GM20000 (cell line): ENCODE measurements at regions not wholly inside any gene's neighbourhood (a gene's known extent, or its start where the extent isn't known, plus 50 kb on each side); places are given as distances from the start of the nearest gene placed in this dataset.
A peak's percentile ranks its signal among the peaks of the same experiment; 100 is the strongest.

Source experiments
- DNase-seq: peaks from one replicate; pipeline ENCODE4 v3.0.0; 2012; ENCODE audit warnings: low spot score
- CTCF ChIP-seq: IDR thresholded peaks from 2 replicates; pipeline ENCODE4 v1.5.1; 2012; ENCODE audit warnings: mild to moderate bottlenecking, control low read depth; ENCODE audit errors: extremely low read depth, missing control alignments

DNA sequence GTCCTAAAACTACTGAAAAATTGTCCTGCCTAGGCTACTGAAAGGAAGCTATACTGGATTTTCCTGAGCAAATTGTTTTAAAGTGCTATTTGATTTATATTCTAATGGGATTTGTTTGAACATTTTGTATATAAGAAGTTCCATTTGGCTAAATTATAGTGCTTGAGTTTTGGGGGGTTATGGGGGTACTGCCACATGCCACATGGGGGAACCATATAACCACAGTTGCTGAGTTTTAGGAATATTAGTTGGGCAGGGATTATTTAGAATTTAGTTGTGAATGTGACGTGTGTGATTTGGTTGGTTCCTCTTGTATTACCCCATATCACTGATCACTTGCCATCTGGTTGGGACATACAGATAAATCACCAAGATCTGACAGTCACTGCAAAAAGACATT, 224.5 kb upstream of the TAPT1 start:
- no peak for TF ChIP-seq CTCF
- no peak for DNase-seq

DNA sequence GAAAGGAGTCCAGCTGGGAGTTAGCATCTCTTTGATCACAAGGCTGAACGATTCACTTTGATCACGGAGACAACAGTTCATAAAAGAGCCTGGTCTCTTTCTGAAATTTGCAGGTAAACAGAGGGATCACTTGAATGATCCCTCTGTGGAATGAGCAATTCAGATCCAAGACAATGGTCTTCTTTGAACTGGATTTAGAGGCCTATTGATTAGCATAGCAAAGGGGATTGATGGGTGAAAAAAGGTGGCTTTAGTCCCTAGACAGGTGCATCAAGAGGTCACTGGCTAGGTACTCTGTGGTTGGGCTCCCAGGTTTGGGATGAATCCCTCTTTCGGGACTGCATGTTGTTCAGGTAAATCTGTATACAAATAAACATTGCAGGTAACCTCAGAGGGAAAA, 223.8 kb upstream of the TAPT1 start:
- no peak for TF ChIP-seq CTCF
- DNase-seq: no peak

DNA sequence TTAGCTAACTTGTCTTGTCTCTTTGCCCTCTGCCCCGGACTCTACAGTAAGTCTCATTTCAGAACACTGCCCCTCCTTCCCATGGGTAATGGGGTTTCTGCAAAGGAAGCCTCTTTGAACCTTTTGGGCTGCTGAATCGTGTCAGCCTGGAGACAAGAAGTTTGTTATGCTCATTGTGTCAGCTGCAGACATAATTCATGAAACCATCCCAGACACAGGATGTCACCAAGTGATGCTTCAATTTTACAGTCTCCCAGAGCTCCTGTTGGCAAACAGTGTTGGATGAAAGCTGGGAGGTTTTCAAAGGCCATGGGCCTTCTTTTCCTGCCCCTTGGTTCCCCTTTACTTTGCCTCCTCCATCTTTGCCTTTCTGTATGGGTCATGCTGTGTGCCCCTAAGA, 223.1 kb upstream of the TAPT1 start:
- TF ChIP-seq CTCF: no peak
- DNase-seq: no peak

DNA sequence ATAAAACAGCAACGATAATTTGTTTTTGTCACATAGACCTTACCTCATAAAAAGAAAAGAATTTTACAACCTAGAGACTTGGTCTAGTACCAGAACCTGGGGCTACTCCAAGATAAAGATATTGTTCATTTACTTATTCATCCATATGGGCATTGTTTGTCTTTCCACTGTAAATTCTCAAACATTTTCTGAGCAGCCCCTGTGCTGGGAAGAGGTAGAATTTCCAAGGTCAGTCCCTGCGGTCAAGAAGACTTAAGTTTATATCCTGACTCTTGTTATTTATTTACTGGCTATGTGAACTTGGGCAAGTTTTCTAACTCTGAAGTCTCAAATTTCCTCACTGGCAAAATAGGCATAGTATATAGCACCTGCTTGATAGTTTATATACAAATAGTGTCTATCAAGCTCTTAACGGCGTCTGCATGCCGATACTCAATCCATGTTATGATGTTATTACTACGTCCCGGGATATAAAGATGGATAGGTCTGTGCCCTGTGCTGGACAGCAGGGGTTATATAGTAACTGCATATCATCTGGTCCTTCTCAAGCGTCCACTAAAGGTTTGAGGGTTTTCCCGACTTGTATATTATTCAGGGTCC, 222.1 kb upstream of the TAPT1 start:
- TF ChIP-seq CTCF: no peak
- DNase-seq: no peak

- DNase-seq: peak; percentile 47
- TF ChIP-seq CTCF: peak; percentile 52
These were observed 217.3 kb upstream of the TAPT1 start for GRCh38 chr4:16443504-16444088.

- DNase-seq: no peak
- TF ChIP-seq CTCF: no peak
These were observed 216.0 kb upstream of the TAPT1 start for GRCh38 chr4:16442296-16442695.

DNA sequence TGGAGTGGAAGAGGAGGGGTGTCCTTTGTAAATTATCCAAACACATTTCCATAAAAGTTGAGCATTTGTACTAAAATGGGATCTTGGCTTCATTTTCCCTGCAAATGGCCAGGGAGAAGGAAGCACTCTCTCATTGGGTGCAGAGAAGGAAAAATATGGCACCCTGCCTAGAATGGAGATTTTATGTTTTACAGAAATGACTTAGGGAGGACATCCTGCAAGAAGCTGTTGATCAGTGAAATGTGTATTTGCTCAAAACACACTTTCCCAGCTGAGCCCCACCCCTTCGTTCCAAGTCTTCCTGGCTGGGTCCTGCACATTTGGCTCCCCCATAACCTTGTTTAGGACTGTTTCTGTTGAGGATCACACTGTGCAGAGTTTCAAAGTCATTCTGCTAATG, 213.5 kb upstream of the TAPT1 start:
- TF ChIP-seq CTCF: no peak
- DNase-seq: no peak
